Spleen (tissue), 7 donors: ENCODE measurements at regions not wholly inside any gene's neighbourhood (a gene's known extent, or its start where the extent isn't known, plus 50 kb on each side); places are given as distances from the start of the nearest gene placed in this dataset.

Experiments
- CTCF ChIP-seq, 11 experiments: fragments of 200-600 bp in 7 of 11; fragments of 450-650 bp in 4 of 11; sonication (generic) in 4 of 11; IDR thresholded peaks in 8 of 11; conservative IDR thresholded peaks in 3 of 11; 1 replicate in 7 of 11; 2 replicates in 4 of 11; pipeline versions ENCODE4 v1.4.0 to v1.8.0; 2016 to 2021; ENCODE audit warnings: antibody characterized with exemption in 11 of 11, inconsistent platforms in 4 of 11, mild to moderate bottlenecking in 1 of 11
- POLR2AphosphoS5 ChIP-seq, 3 donors: sonication (generic); formaldehyde crosslinking; IDR thresholded peaks; one replicate each; pipeline ENCODE4 v1.5.1; 2017; ENCODE audit warnings: antibody characterized with exemption in 3 of 3
- donor health status: DM: no; HTN: no; CAD: no; lungs with moderate emphysema.
- donor health status: DM: no; HTN: no; CAD: no.
- donor health status: DM: no; HTN: no; CAD: no.

GRCh38 chr3:103829723-103830326 is 1395.0 kb downstream of the ZPLD1 start:
- TF ChIP-seq CTCF (IDR thresholded peaks at IDR 0.05 in 8 of 11, conservative IDR thresholded peaks at IDR 0.05 in 3 of 11) (no peak), POLR2AphosphoS5 (IDR thresholded peaks at IDR 0.05) (no peak)
